ENCODE measurements at regions not wholly inside any gene's neighbourhood (a gene's known extent, or its start where the extent isn't known, plus 50 kb on each side); places are given as distances from the start of the nearest gene placed in this dataset.
"Not testable (repeated sequence)": the region's sequence is repeated elsewhere in the genome, so short reads cannot be mapped to it uniquely, and the experiment has no call there.

DNA sequence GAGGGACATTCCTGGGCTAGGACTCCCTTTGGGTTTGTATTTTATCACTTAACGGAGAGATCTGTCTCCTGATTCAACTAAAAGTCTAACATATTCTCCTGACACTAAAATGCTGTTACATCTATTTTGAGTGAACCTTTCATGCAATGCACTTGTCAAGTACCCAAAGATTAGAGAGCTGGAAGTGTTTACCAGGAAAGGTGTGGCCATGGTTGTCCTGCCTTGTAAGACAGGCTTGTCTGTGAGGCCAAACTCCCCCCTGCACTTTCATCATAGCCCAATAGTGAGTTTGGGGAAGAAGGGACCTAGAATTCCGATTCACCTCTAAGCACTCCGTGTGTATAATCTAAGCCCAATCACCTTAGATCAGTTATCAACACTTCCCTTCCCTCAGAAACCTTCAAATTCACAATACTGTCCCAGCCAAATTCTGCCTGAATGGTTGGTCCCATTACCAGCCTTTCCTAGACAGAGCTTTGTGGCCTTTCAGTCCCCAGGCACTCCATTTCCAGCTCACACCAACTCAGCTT, 162.6 kb upstream of the NAMPT start:
- DNase-seq, result no peak
- Mint-ChIP-seq H3K4me3 (no peak overlapping the region), H3K9me3 (peaks cover 10% of the 10 kb centered on the region), H3K27me3 (ENCODE audit: low read depth) (peaks cover 39% of the 10 kb centered on the region), H3K27ac (no peak overlapping the region), H3K36me3 (ENCODE audit: low read depth) (peaks cover 5% of the 10 kb centered on the region), H3K4me1 (ENCODE audit: low read depth) (peaks cover 28% of the 10 kb centered on the region)
- intact Hi-C loops (cut with micrococcal nuclease), result no loop called here
- CTCF ChIA-PET, result interaction anchor here (0.7 to 2.7 kb wide), 2 partner anchors 15 to 270 kb away, joined by 3 to 9 read pairs; no protein-coding TSS in a partner anchor

DNA sequence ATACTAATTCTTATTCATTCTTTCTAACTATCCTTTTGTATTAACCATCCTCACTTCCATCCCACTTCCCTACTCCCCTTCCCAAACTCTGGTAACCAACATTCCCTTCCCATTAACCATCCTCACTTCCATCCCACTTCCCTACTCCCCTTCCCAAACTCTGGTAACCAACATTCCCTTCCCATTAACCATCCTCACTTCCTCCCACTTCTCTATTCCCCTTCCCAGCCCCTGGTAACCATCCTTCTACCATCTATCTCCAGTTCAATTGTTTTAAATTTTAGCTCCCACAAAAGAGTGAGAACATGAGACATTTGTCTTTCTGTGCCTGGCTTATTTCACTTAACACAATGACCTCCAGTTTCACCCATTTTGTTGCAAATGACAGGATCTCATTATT, 160.6 kb upstream of the NAMPT start:
- intact Hi-C loops (cut with micrococcal nuclease); CTCF ChIA-PET: not testable (repeated sequence)
- H3K4me1 Mint-ChIP-seq (ENCODE audit: low read depth), result peaks cover 25% of the 10 kb centered on the region

DNA sequence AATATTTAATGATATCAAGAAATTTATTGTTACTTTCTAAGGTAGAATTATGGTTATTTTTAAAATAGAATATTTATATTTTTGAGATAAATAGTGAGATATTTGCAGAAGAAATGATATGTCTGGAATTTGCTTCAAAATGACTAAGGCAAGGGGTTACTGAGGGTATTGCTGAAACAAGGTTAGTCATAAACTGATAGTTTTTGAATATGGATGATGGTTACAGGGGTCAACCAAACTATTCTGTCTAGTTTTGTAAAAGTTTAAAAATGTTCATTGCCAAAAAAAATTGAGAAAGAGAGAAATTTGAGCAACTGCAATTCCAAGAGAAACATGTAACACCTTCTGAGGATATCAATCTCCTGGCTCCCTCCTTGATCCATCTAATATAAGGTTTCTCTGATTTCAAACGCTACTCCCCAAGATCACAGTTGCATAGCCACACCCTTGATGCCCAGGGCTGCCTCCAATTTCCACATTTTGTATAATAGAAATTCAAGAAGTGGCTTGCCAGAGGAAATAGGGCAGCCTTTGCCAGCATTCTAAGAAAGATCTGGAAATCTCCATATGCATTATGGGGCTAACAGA, 159.4 kb upstream of the NAMPT start:
- peaks cover 4% of the 10 kb centered on the region for H3K9me3 Mint-ChIP-seq
- no peak overlapping the region for H3K27ac Mint-ChIP-seq
- CTCF ChIA-PET, result no interaction called here
- H3K4me3 Mint-ChIP-seq, result no peak overlapping the region
- intact Hi-C loops (cut with micrococcal nuclease), result no loop called here
- H3K36me3 Mint-ChIP-seq (ENCODE audit: low read depth), result no peaks in the 10 kb centered on the region
- DNase-seq, result no peak
- peaks cover 15% of the 10 kb centered on the region for H3K4me1 Mint-ChIP-seq (ENCODE audit: low read depth)
- peaks cover 55% of the 10 kb centered on the region for H3K27me3 Mint-ChIP-seq (ENCODE audit: low read depth)

More for the DNA sequence above, 160.6 kb upstream of the NAMPT start:
- H3K27ac Mint-ChIP-seq; H3K36me3 Mint-ChIP-seq (ENCODE audit: low read depth); DNase-seq; H3K9me3 Mint-ChIP-seq; H3K4me3 Mint-ChIP-seq: not testable (repeated sequence)
- H3K27me3 Mint-ChIP-seq (ENCODE audit: low read depth), result peaks cover 46% of the 10 kb centered on the region

DNA sequence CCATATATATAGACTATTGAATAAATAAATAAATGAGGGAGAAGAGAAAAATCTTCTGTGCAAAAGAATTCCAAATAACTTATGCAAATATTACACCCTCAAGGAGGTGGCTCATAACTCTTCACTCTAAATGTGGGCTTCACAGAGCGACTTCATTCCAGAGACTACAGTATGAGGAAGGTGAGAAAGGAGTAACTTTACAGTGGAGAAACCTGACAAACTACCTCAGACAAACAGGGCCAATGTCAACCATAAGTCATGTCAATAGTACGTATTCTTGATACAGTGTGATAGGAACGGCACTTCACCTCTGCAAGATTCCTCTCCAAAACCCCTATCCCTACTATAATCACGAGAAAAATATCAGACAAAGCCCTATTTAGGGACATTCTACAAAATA, 158.4 kb upstream of the NAMPT start:
- no peak overlapping the region for H3K4me3 Mint-ChIP-seq
- peaks cover 4% of the 10 kb centered on the region for H3K9me3 Mint-ChIP-seq
- H3K27me3 Mint-ChIP-seq (ENCODE audit: low read depth), result peaks cover 61% of the 10 kb centered on the region
- no peak overlapping the region for H3K27ac Mint-ChIP-seq
- no peaks in the 10 kb centered on the region for H3K36me3 Mint-ChIP-seq (ENCODE audit: low read depth)
- intact Hi-C loops (cut with micrococcal nuclease), result no loop called here
- DNase-seq, result no peak
- peaks cover 8% of the 10 kb centered on the region for H3K4me1 Mint-ChIP-seq (ENCODE audit: low read depth)
- CTCF ChIA-PET, result no interaction called here

DNA sequence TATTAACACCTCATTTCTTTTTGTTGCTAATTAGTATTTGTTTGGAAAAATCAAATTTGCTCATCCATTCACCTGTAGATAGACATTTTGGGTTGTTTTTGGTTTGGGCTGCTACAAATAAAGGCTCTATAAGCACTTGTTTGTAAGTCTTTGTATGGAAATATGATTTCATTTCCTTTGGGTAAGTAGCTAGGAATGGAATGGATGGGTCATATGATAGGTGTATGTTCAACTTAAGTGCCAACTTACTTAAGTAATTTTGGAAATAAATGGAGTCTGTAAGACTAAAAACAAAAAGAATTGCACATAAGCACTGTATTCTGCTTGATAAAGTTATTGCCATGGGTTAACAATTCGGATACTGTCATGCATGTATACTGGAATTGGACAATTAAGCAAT, 157.7 kb upstream of the NAMPT start:
- CTCF ChIA-PET, result no interaction called here
- Mint-ChIP-seq H3K27ac (no peak overlapping the region), H3K4me3 (no peak overlapping the region), H3K9me3 (peaks cover 6% of the 10 kb centered on the region), H3K27me3 (ENCODE audit: low read depth) (peaks cover 56% of the 10 kb centered on the region), H3K4me1 (ENCODE audit: low read depth) (peaks cover 5% of the 10 kb centered on the region), H3K36me3 (ENCODE audit: low read depth) (no peaks in the 10 kb centered on the region)
- no peak for DNase-seq
- intact Hi-C loops (cut with micrococcal nuclease), result no loop called here

DNA sequence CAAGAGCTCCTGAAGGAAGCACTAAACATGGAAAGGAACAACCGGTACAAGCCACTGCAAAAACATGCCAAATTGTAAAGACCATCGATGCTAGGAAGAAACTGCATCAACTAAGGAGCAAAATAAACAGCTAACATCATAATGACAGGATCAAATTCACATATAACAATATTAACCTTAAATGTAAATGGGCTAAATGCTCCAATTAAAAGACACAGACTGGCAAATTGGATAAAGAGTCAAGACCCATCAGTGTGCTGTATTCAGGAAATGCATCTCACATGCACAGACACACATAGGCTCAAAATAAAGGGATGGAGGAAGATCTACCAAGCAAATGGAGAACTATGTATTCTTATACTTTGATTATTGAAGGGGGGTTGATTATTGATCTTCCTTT, 156.6 kb upstream of the NAMPT start:
- H3K27me3 Mint-ChIP-seq (ENCODE audit: low read depth), result peaks cover 54% of the 10 kb centered on the region
- DNase-seq; intact Hi-C loops (cut with micrococcal nuclease): not testable (repeated sequence)

DNA sequence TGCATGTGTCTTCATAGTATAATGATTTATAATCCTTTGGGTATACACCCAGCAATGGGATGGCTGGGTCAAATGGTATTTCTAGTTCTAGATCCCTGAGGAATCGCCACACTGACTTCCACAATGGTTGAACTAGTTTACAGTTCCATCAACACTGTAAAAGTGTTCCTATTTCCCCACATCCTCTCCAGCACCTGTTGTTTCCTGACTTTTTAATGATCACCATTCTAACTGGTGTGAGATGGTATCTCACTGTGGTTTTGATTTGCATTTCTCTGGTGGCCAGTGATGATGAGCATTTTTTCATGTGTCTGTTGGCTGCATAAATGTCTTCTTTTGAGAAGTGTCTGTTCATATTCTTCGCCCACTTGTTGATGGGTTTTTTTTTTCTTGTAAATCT, 152.2 kb upstream of the NAMPT start:
- Mint-ChIP-seq H3K27me3 (ENCODE audit: low read depth) (peaks cover 39% of the 10 kb centered on the region), H3K4me1 (ENCODE audit: low read depth) (peaks cover 11% of the 10 kb centered on the region)
- CTCF ChIA-PET; H3K36me3 Mint-ChIP-seq (ENCODE audit: low read depth); H3K9me3 Mint-ChIP-seq; intact Hi-C loops (cut with micrococcal nuclease); DNase-seq; H3K4me3 Mint-ChIP-seq; H3K27ac Mint-ChIP-seq: not testable (repeated sequence)

More for the DNA sequence above, 156.6 kb upstream of the NAMPT start:
- not testable (repeated sequence) for H3K27ac Mint-ChIP-seq; H3K4me1 Mint-ChIP-seq (ENCODE audit: low read depth); H3K36me3 Mint-ChIP-seq (ENCODE audit: low read depth); H3K4me3 Mint-ChIP-seq; H3K9me3 Mint-ChIP-seq
- CTCF ChIA-PET, result interaction anchor here (0.6 kb wide), 1 partner anchor 225 kb away, joined by 3 read pairs; no protein-coding TSS in a partner anchor

DNA sequence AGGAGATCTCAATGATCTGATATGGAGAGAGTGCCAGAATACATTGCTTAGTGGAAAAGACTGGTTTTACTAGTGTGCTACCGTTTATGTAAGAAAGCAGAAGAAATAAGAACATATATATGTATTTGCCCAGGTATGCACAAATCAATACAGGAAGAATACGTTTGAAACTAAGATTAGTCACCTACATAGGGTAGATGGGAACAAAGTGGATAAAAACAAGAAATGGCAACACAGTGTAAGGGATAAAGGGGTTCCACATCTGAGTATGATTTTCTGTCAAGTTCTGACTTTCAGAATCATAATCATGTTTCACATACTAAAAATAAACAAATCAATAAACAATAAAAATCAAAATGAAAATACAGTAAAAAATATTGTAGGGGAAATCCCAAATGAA, 148.6 kb upstream of the NAMPT start:
- Mint-ChIP-seq H3K27me3 (ENCODE audit: low read depth) (peaks cover 17% of the 10 kb centered on the region), H3K36me3 (ENCODE audit: low read depth) (no peaks in the 10 kb centered on the region), H3K27ac (no peak overlapping the region), H3K4me3 (no peak overlapping the region), H3K4me1 (ENCODE audit: low read depth) (peaks cover 22% of the 10 kb centered on the region), H3K9me3 (peaks cover 2% of the 10 kb centered on the region)
- CTCF ChIA-PET, result interaction anchor here (1.6 kb wide), 1 partner anchor 8 kb away, joined by 3 read pairs; no protein-coding TSS in a partner anchor
- intact Hi-C loops (cut with micrococcal nuclease), result no loop called here
- no peak for DNase-seq

DNA sequence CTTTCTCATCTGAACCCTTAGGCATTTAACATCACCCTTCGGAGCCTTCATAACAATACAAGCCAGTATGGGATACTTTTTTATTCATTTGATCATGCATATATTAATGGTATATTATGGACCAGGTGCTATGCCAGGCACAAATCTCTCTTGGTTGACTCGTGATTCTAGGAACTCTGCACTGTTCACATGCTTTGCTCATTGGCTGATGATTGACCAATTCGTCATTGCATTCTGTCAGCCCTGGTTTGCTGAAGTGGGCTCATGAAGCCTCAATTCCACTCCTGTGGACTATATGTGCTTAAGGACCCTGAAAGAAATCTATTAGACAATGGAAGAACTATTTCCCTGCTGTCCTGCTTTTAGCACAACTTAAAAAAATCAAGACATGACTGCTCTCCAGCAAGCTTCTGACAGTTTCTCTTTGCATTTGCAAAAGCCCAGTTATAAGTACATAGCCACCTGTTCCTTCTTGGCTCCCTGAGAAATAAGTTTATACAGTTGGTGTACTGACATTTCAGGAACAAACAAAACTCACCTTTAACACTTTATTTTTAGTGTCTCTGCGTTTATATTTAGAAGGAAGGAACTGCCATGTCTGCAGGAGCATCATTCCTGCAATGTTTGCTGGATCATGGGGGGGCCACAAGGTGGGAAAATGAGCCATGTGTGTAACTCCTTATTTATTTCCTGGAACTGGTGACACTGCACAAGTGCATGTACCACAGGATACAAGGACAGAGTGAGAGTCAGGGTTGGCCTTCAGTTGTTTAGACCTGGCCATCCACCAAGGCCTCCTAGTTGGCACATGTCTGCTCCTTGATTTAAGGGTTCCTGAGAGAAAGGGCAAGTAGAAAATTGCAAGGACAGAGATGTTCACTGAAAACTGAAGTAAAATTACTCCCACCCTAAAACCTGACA, 146.0 kb upstream of the NAMPT start:
- Mint-ChIP-seq H3K9me3 (no peaks in the 10 kb centered on the region), H3K4me3 (no peak overlapping the region), H3K36me3 (ENCODE audit: low read depth) (peaks cover 6% of the 10 kb centered on the region), H3K4me1 (ENCODE audit: low read depth) (peaks cover 44% of the 10 kb centered on the region), H3K27ac (peak overlapping the region; percentile 15), H3K27me3 (ENCODE audit: low read depth) (peaks cover 14% of the 10 kb centered on the region)
- CTCF ChIA-PET, result no interaction called here
- no peak for DNase-seq
- intact Hi-C loops (cut with micrococcal nuclease), result no loop called here

DNA sequence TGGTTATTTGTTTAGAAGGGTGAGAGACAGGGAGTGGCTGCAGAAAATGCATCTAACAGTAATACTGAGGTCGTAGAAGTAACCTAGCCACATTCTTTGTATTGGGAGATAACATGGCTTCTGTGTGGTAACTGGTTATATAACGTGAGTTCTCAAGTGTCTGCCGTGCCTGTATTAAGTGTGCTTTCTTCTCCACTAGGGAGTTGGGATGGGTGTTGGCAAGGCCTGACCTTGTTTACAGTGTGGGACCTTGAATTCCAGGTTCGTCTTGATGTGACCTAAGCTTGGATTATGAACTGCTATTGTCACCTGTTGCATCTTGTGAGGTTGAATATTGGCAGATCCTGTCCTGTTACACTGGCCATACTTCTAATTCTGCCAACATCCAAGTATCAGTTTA, 145.3 kb upstream of the NAMPT start:
- Mint-ChIP-seq H3K27me3 (ENCODE audit: low read depth) (peaks cover 12% of the 10 kb centered on the region), H3K36me3 (ENCODE audit: low read depth) (peaks cover 11% of the 10 kb centered on the region), H3K4me3 (no peak overlapping the region), H3K9me3 (no peaks in the 10 kb centered on the region), H3K4me1 (ENCODE audit: low read depth) (peaks cover 50% of the 10 kb centered on the region), H3K27ac (no peak overlapping the region)
- no peak for DNase-seq
- CTCF ChIA-PET, result no interaction called here
- intact Hi-C loops (cut with micrococcal nuclease), result no loop called here

DNA sequence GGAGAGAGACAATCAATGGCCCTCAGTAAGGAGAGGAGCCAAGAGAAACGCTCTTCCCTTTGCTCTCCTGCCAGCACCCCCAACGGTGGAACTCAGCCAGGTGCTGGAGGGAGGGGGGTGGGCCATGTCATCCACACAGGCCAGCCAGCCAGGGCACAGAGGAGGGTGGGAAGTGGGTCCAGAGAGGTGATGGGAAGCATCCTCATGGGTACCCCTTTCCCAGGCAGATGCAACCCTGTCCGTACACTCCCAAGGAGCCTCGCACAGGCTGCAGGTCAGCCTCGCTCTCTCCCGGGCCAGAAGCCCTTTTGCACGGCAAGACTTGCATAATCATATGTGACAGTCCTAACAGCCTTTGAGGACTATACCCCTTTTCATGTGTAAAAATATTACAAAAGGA, 142.0 kb upstream of the NAMPT start:
- Mint-ChIP-seq H3K4me1 (ENCODE audit: low read depth) (peaks cover 71% of the 10 kb centered on the region), H3K36me3 (ENCODE audit: low read depth) (peaks cover 13% of the 10 kb centered on the region), H3K4me3 (peak overlapping the region; percentile 80), H3K9me3 (no peaks in the 10 kb centered on the region), H3K27ac (peak overlapping the region; percentile 99), H3K27me3 (ENCODE audit: low read depth) (peaks cover 8% of the 10 kb centered on the region)
- DNase-seq, result no peak
- intact Hi-C loops (cut with micrococcal nuclease), result loop anchor here (5.0 to 10.0 kb wide), 5 partner anchors 315 to 1482 kb away; partner anchors contain the start of genes HBP1 and SYPL1
- CTCF ChIA-PET, result no interaction called here

DNA sequence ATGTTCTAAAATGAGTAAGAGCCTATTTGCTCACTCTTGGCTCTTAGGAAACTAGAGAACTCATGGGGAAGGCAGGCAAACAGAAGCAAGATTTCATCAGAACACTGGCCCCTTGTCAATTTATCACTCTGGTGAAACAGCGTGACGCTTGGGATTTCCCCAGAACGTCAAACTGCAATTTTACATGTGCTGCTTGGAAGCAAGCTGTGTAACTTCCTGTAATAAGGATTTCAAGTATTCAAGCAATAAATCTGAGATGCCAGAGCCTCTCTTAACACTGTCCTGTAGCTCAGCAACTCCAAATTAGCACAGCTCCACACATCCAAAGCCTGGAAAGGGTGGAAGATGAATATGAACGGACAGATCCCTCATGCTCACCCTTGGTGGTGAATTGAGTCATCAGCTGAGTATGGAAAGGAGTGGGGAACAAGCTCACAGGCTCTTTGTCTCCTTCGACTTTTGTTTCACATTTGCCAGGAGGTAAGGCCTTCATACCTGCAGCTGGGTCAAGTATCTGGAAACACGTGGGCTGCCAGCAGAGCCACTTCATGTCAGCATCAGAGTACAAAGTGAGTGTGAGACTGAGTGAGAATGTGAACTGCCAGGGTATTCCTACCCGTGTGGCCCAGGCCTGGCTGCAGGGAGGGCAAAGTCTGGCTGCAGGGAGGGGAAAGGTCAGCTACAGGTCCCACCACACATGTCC, 140.4 kb upstream of the NAMPT start:
- Mint-ChIP-seq H3K36me3 (ENCODE audit: low read depth) (peaks cover 13% of the 10 kb centered on the region), H3K9me3 (no peaks in the 10 kb centered on the region), H3K27me3 (ENCODE audit: low read depth) (peaks cover 3% of the 10 kb centered on the region), H3K27ac (peak overlapping the region; percentile 99), H3K4me3 (peak overlapping the region; percentile 80), H3K4me1 (ENCODE audit: low read depth) (peaks cover 86% of the 10 kb centered on the region)
- CTCF ChIA-PET, result interaction anchor here (0.6 to 1.7 kb wide), 7 partner anchors 9 to 248 kb away, joined by 3 to 13 read pairs (median 4); no protein-coding TSS in a partner anchor
- intact Hi-C loops (cut with micrococcal nuclease), result loop anchor here (1.0 to 10.0 kb wide), 17 partner anchors 20 to 1480 kb away; partner anchors contain the start of genes CCDC71L, HBP1 and SYPL1
- DNase-seq, result peak; percentile 96

All from activated naive CD4-positive, alpha-beta T cell treated with anti-CD3 and anti-CD28 coated beads for 36 hours (primary cell).